ENCODE measurements at regions not wholly inside any gene's neighbourhood (a gene's known extent, or its start where the extent isn't known, plus 50 kb on each side); places are given as distances from the start of the nearest gene placed in this dataset.
"Not testable (repeated sequence)": the region's sequence is repeated elsewhere in the genome, so short reads cannot be mapped to it uniquely, and the experiment has no call there.

- DNase-seq (ENCODE audit: low spot score) (no peak), ATAC-seq (ENCODE audit: insufficient number of reproducible peaks, low FRiP score, low read depth) (no peak)
- H3K27me3 ChIP-seq (replicated peaks; ENCODE audit: insufficient read depth): no peaks in the 10 kb centered on the region
- no peaks in the 10 kb centered on the region for H3K4me1 ChIP-seq (ENCODE audit: control insufficient read depth in 1 of 2, low read depth in 2 of 2)
- H3K4me3 ChIP-seq: no peak overlapping the region
- TF ChIP-seq CTCF (IDR thresholded peaks at IDR 0.05): no peak
- no peak overlapping the region for H3K27ac ChIP-seq
- H3K36me3 ChIP-seq: no peaks in the 10 kb centered on the region
- H3K9me3 ChIP-seq: no peaks in the 10 kb centered on the region
These were observed 115.0 kb upstream of the PZP start for GRCh38 chr12:9323144-9323681.

- no peaks in the 10 kb centered on the region for H3K9me3 ChIP-seq
- H3K36me3 ChIP-seq: no peaks in the 10 kb centered on the region
- TF ChIP-seq CTCF (IDR thresholded peaks at IDR 0.05): no peak
- no peak overlapping the region for H3K4me3 ChIP-seq
- H3K4me1 ChIP-seq (ENCODE audit: control insufficient read depth in 1 of 2, low read depth in 2 of 2): no peaks in the 10 kb centered on the region
- no peak overlapping the region for H3K27ac ChIP-seq
- H3K27me3 ChIP-seq (replicated peaks; ENCODE audit: insufficient read depth): no peaks in the 10 kb centered on the region
- DNase-seq (ENCODE audit: low spot score) (no peak), ATAC-seq (ENCODE audit: insufficient number of reproducible peaks, low FRiP score, low read depth) (no peak)
These were observed 111.6 kb upstream of the PZP start for GRCh38 chr12:9319842-9320173.

GRCh38 chr12:9319044-9319841 is 111.0 kb upstream of the PZP start:
- Histone ChIP-seq H3K36me3 (no peaks in the 10 kb centered on the region), H3K4me3 (no peak overlapping the region), H3K27ac (no peak overlapping the region), H3K9me3 (no peaks in the 10 kb centered on the region), H3K27me3 (replicated peaks; ENCODE audit: insufficient read depth) (no peaks in the 10 kb centered on the region), H3K4me1 (ENCODE audit: control insufficient read depth in 1 of 2, low read depth in 2 of 2) (no peaks in the 10 kb centered on the region)
- no peak for TF ChIP-seq CTCF (IDR thresholded peaks at IDR 0.05)
- DNase-seq (ENCODE audit: low spot score) (no peak), ATAC-seq (ENCODE audit: insufficient number of reproducible peaks, low FRiP score, low read depth) (no peak)

GRCh38 chr12:9313479-9313878 is 105.3 kb upstream of the PZP start:
- H3K4me3 ChIP-seq; H3K4me1 ChIP-seq (ENCODE audit: control insufficient read depth in 1 of 2, low read depth in 2 of 2); DNase-seq (ENCODE audit: low spot score); ATAC-seq (ENCODE audit: insufficient number of reproducible peaks, low FRiP score, low read depth); H3K36me3 ChIP-seq; H3K9me3 ChIP-seq; H3K27me3 ChIP-seq (replicated peaks; ENCODE audit: insufficient read depth); H3K27ac ChIP-seq: not testable (repeated sequence)

GRCh38 chr12:9312406-9313392 is 104.5 kb upstream of the PZP start:
- not testable (repeated sequence) for H3K4me3 ChIP-seq; H3K9me3 ChIP-seq; DNase-seq (ENCODE audit: low spot score); H3K36me3 ChIP-seq; ATAC-seq (ENCODE audit: insufficient number of reproducible peaks, low FRiP score, low read depth); H3K27ac ChIP-seq; H3K4me1 ChIP-seq (ENCODE audit: control insufficient read depth in 1 of 2, low read depth in 2 of 2); H3K27me3 ChIP-seq (replicated peaks; ENCODE audit: insufficient read depth)

GRCh38 chr12:9311454-9311853 is 103.3 kb upstream of the PZP start:
- DNase-seq (ENCODE audit: low spot score); H3K9me3 ChIP-seq; ATAC-seq (ENCODE audit: insufficient number of reproducible peaks, low FRiP score, low read depth); H3K27ac ChIP-seq; H3K4me1 ChIP-seq (ENCODE audit: control insufficient read depth in 1 of 2, low read depth in 2 of 2); H3K36me3 ChIP-seq; H3K27me3 ChIP-seq (replicated peaks; ENCODE audit: insufficient read depth); H3K4me3 ChIP-seq: not testable (repeated sequence)

- not testable (repeated sequence) for H3K9me3 ChIP-seq; ATAC-seq (ENCODE audit: insufficient number of reproducible peaks, low FRiP score, low read depth); H3K4me3 ChIP-seq; DNase-seq (ENCODE audit: low spot score); H3K4me1 ChIP-seq (ENCODE audit: control insufficient read depth in 1 of 2, low read depth in 2 of 2); H3K27ac ChIP-seq; H3K27me3 ChIP-seq (replicated peaks; ENCODE audit: insufficient read depth); H3K36me3 ChIP-seq
These were observed 102.5 kb upstream of the PZP start for GRCh38 chr12:9310645-9311044.

GRCh38 chr12:9309749-9310148 is 101.6 kb upstream of the PZP start:
- H3K27me3 ChIP-seq (replicated peaks; ENCODE audit: insufficient read depth); H3K9me3 ChIP-seq; DNase-seq (ENCODE audit: low spot score); H3K36me3 ChIP-seq; ATAC-seq (ENCODE audit: insufficient number of reproducible peaks, low FRiP score, low read depth); H3K27ac ChIP-seq; H3K4me3 ChIP-seq; H3K4me1 ChIP-seq (ENCODE audit: control insufficient read depth in 1 of 2, low read depth in 2 of 2): not testable (repeated sequence)

GRCh38 chr12:9308745-9309144 is 100.5 kb upstream of the PZP start:
- not testable (repeated sequence) for H3K9me3 ChIP-seq; H3K27me3 ChIP-seq (replicated peaks; ENCODE audit: insufficient read depth); H3K4me3 ChIP-seq; ATAC-seq (ENCODE audit: insufficient number of reproducible peaks, low FRiP score, low read depth); H3K36me3 ChIP-seq; DNase-seq (ENCODE audit: low spot score); H3K27ac ChIP-seq; H3K4me1 ChIP-seq (ENCODE audit: control insufficient read depth in 1 of 2, low read depth in 2 of 2)
